ENCODE measurements at regions not wholly inside any gene's neighbourhood (a gene's known extent, or its start where the extent isn't known, plus 50 kb on each side); places are given as distances from the start of the nearest gene placed in this dataset.

- no peaks in the 10 kb centered on the region for H3K4me1 ChIP-seq (ENCODE audit: low read depth, poor library complexity, severe bottlenecking)
- no peak overlapping the region for H3K4me3 ChIP-seq (IDR thresholded peaks at IDR 0.05; ENCODE audit: insufficient read depth, low read depth, low read length)
- H3K79me2 ChIP-seq (ENCODE audit: insufficient read depth, low read depth), result no peaks in the 10 kb centered on the region
- no peaks in the 10 kb centered on the region for H4K20me1 ChIP-seq (ENCODE audit: insufficient read depth)
- H2AFZ ChIP-seq (ENCODE audit: low read depth), result no peak overlapping the region
- no peaks in the 10 kb centered on the region for H3K27me3 ChIP-seq (ENCODE audit: insufficient read depth, low read depth)
- no peak overlapping the region for H3K9ac ChIP-seq
- no peak overlapping the region for H3K4me2 ChIP-seq
- no peak for TF ChIP-seq CTCF (conservative IDR thresholded peaks at IDR 0.05; ENCODE audit: low read depth, low read length)
- no peaks in the 10 kb centered on the region for H3K36me3 ChIP-seq (ENCODE audit: insufficient read depth)
- no peak overlapping the region for H3K27ac ChIP-seq
Measured at GRCh38 chr13:58455094-58455493, 823.5 kb downstream of the PCDH17 start.

- no peak overlapping the region for H2AFZ ChIP-seq (ENCODE audit: low read depth)
- no peaks in the 10 kb centered on the region for H3K36me3 ChIP-seq (ENCODE audit: insufficient read depth)
- no peaks in the 10 kb centered on the region for H3K4me1 ChIP-seq (ENCODE audit: low read depth, poor library complexity, severe bottlenecking)
- H3K4me2 ChIP-seq, result no peak overlapping the region
- H3K4me3 ChIP-seq (IDR thresholded peaks at IDR 0.05; ENCODE audit: insufficient read depth, low read depth, low read length), result no peak overlapping the region
- H4K20me1 ChIP-seq (ENCODE audit: insufficient read depth), result no peaks in the 10 kb centered on the region
- no peak for TF ChIP-seq CTCF (conservative IDR thresholded peaks at IDR 0.05; ENCODE audit: low read depth, low read length)
- H3K9ac ChIP-seq, result no peak overlapping the region
- H3K79me2 ChIP-seq (ENCODE audit: insufficient read depth, low read depth), result no peaks in the 10 kb centered on the region
- H3K27me3 ChIP-seq (ENCODE audit: insufficient read depth, low read depth), result no peaks in the 10 kb centered on the region
- H3K27ac ChIP-seq, result no peak overlapping the region
Measured at GRCh38 chr13:58461217-58461616, 829.7 kb downstream of the PCDH17 start.

GRCh38 chr13:58463841-58464240 is 832.3 kb downstream of the PCDH17 start:
- no peaks in the 10 kb centered on the region for H3K36me3 ChIP-seq (ENCODE audit: insufficient read depth)
- no peaks in the 10 kb centered on the region for H3K79me2 ChIP-seq (ENCODE audit: insufficient read depth, low read depth)
- no peaks in the 10 kb centered on the region for H4K20me1 ChIP-seq (ENCODE audit: insufficient read depth)
- H3K9ac ChIP-seq, result no peak overlapping the region
- no peak overlapping the region for H2AFZ ChIP-seq (ENCODE audit: low read depth)
- H3K27me3 ChIP-seq (ENCODE audit: insufficient read depth, low read depth), result no peaks in the 10 kb centered on the region
- H3K27ac ChIP-seq, result no peak overlapping the region
- no peak overlapping the region for H3K4me2 ChIP-seq
- no peaks in the 10 kb centered on the region for H3K4me1 ChIP-seq (ENCODE audit: low read depth, poor library complexity, severe bottlenecking)
- H3K4me3 ChIP-seq (IDR thresholded peaks at IDR 0.05; ENCODE audit: insufficient read depth, low read depth, low read length), result no peak overlapping the region
- TF ChIP-seq CTCF (conservative IDR thresholded peaks at IDR 0.05; ENCODE audit: low read depth, low read length), result no peak

- Histone ChIP-seq H3K27me3 (ENCODE audit: insufficient read depth, low read depth) (no peaks in the 10 kb centered on the region), H3K4me3 (IDR thresholded peaks at IDR 0.05; ENCODE audit: insufficient read depth, low read depth, low read length) (no peak overlapping the region), H3K79me2 (ENCODE audit: insufficient read depth, low read depth) (no peaks in the 10 kb centered on the region), H2AFZ (ENCODE audit: low read depth) (no peak overlapping the region), H3K4me2 (no peak overlapping the region), H3K9ac (no peak overlapping the region), H3K36me3 (ENCODE audit: insufficient read depth) (no peaks in the 10 kb centered on the region), H3K27ac (no peak overlapping the region), H3K4me1 (ENCODE audit: low read depth, poor library complexity, severe bottlenecking) (no peaks in the 10 kb centered on the region), H4K20me1 (ENCODE audit: insufficient read depth) (no peaks in the 10 kb centered on the region)
- no peak for TF ChIP-seq CTCF (conservative IDR thresholded peaks at IDR 0.05; ENCODE audit: low read depth, low read length)
Measured at GRCh38 chr13:58467176-58467575, 835.6 kb downstream of the PCDH17 start.

GRCh38 chr13:58472483-58472882 is 840.9 kb downstream of the PCDH17 start:
- H3K36me3 ChIP-seq (ENCODE audit: insufficient read depth), result no peaks in the 10 kb centered on the region
- no peak for TF ChIP-seq CTCF (conservative IDR thresholded peaks at IDR 0.05; ENCODE audit: low read depth, low read length)

More at GRCh38 chr13:58472483-58472882, 840.9 kb downstream of the PCDH17 start:
- no peaks in the 10 kb centered on the region for H3K4me1 ChIP-seq (ENCODE audit: low read depth, poor library complexity, severe bottlenecking)
- H3K79me2 ChIP-seq (ENCODE audit: insufficient read depth, low read depth), result no peaks in the 10 kb centered on the region
- no peaks in the 10 kb centered on the region for H4K20me1 ChIP-seq (ENCODE audit: insufficient read depth)
- H3K27ac ChIP-seq, result no peak overlapping the region
- no peak overlapping the region for H3K9ac ChIP-seq
- no peak overlapping the region for H3K4me2 ChIP-seq
- no peaks in the 10 kb centered on the region for H3K27me3 ChIP-seq (ENCODE audit: insufficient read depth, low read depth)
- no peak overlapping the region for H3K4me3 ChIP-seq (IDR thresholded peaks at IDR 0.05; ENCODE audit: insufficient read depth, low read depth, low read length)
- H2AFZ ChIP-seq (ENCODE audit: low read depth), result no peak overlapping the region
